ENCODE measurements at regions not wholly inside any gene's neighbourhood (a gene's known extent, or its start where the extent isn't known, plus 50 kb on each side); places are given as distances from the start of the nearest gene placed in this dataset.
A peak's percentile ranks its signal among the peaks of the same experiment; 100 is the strongest.
"Not testable (repeated sequence)": the region's sequence is repeated elsewhere in the genome, so short reads cannot be mapped to it uniquely, and the experiment has no call there.

DNA sequence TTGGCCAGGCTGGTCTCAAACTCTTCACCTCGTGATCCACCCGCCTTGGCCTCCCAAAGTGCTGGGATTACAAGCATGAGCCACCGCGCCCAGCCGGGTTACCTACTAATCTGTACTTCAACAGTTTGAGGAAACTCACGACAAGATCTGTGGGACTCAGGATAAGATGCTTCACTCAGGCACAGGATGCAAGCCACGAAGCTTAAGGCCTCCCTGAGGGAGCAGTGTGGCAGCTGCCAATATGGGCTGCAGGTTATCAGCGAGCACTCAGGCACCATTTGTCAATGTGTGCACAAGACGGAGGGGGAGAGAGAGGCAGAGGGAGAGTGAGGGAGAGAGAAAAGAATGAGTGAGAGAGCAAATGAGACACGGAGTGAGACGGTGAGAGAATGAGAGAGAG is 173.6 kb upstream of the RAB6C start:
- intact Hi-C loops (cut with DNase I) = no loop called here
- ATAC-seq = no peak
- TF ChIP-seq, protein P1, sequence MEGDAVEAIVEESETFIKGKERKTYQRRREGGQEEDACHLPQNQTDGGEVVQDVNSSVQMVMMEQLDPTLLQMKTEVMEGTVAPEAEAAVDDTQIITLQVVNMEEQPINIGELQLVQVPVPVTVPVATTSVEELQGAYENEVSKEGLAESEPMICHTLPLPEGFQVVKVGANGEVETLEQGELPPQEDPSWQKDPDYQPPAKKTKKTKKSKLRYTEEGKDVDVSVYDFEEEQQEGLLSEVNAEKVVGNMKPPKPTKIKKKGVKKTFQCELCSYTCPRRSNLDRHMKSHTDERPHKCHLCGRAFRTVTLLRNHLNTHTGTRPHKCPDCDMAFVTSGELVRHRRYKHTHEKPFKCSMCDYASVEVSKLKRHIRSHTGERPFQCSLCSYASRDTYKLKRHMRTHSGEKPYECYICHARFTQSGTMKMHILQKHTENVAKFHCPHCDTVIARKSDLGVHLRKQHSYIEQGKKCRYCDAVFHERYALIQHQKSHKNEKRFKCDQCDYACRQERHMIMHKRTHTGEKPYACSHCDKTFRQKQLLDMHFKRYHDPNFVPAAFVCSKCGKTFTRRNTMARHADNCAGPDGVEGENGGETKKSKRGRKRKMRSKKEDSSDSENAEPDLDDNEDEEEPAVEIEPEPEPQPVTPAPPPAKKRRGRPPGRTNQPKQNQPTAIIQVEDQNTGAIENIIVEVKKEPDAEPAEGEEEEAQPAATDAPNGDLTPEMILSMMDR (IDR thresholded peaks at IDR 0.05) = no peak

GRCh38 chr2:129806317-129806716 is 173.1 kb upstream of the RAB6C start:
- H3K36me3 ChIP-seq = no peaks in the 10 kb centered on the region
- DNase-seq (no peak), ATAC-seq (no peak)
- peaks cover 0 to 17% of the 10 kb centered on the region in 2 donors for H3K27me3 ChIP-seq
- no peaks in the 10 kb centered on the region for H3K4me1 ChIP-seq
- no peaks in the 10 kb centered on the region for H3K9me3 ChIP-seq
- H3K27ac ChIP-seq = no peak overlapping the region
- H3K4me3 ChIP-seq = no peak overlapping the region
- intact Hi-C loops (cut with DNase I) = no loop called here
- TF ChIP-seq, protein P1 (IDR thresholded peaks at IDR 0.05) = no peak

More for the DNA sequence above, 173.6 kb upstream of the RAB6C start:
- no peaks in the 10 kb centered on the region for H3K36me3 ChIP-seq
- DNase-seq = no peak
- no peaks in the 10 kb centered on the region for H3K4me1 ChIP-seq
- no peak overlapping the region for H3K4me3 ChIP-seq
- peaks cover 0 to 13% of the 10 kb centered on the region in 2 donors for H3K27me3 ChIP-seq
- no peaks in the 10 kb centered on the region for H3K9me3 ChIP-seq
- no peak overlapping the region for H3K27ac ChIP-seq

GRCh38 chr2:129806990-129807389 is 172.5 kb upstream of the RAB6C start:
- no peaks in the 10 kb centered on the region for H3K36me3 ChIP-seq
- intact Hi-C loops (cut with DNase I) = no loop called here
- no peaks in the 10 kb centered on the region for H3K9me3 ChIP-seq
- no peak overlapping the region for H3K27ac ChIP-seq
- peak in 1 of 4 donors; percentile 61 for DNase-seq
- no peak for ATAC-seq
- peaks cover 0 to 22% of the 10 kb centered on the region in 2 donors for H3K27me3 ChIP-seq
- H3K4me1 ChIP-seq = no peaks in the 10 kb centered on the region
- no peak overlapping the region for H3K4me3 ChIP-seq
- TF ChIP-seq, protein P1 (IDR thresholded peaks at IDR 0.05) = no peak

DNA sequence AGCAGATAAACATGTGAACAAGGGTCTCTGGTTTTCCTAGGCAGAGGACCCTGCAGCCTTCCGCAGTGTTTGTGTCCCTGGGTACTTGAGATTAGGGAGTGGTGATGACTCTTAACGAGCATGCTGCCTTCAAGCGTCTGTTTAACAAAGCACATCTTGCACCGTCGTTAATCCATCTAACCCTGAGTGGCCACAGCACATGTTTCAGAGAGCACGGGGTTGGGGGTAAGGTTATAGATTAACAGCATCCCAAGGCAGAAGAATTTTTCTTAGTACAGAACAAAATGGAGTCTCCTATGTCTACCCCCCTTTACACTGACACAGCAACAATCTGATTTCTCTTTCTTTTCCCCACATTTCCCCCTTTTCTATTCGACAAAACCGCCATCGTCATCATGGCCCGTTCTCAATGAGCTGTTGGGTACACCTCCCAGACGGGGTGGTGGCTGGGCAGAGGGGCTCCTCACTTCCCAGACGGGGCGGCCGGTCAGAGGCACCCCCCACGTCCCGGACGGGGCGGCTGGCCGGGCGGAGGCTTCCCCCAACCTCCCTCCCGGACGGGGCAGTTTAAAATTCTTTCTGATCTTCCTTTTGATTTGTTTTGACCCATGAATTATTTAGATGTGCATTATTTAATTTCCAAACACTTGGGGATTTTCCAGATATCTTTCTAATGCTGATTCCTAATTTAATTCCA is 171.7 kb upstream of the RAB6C start:
- H3K4me1 ChIP-seq; H3K9me3 ChIP-seq; H3K36me3 ChIP-seq; H3K4me3 ChIP-seq; intact Hi-C loops (cut with DNase I); H3K27ac ChIP-seq; ATAC-seq: not testable (repeated sequence)
- peaks cover 0 to 22% of the 10 kb centered on the region in 2 donors for H3K27me3 ChIP-seq
- DNase-seq = peak in 1 of 4 donors; percentile 62

DNA sequence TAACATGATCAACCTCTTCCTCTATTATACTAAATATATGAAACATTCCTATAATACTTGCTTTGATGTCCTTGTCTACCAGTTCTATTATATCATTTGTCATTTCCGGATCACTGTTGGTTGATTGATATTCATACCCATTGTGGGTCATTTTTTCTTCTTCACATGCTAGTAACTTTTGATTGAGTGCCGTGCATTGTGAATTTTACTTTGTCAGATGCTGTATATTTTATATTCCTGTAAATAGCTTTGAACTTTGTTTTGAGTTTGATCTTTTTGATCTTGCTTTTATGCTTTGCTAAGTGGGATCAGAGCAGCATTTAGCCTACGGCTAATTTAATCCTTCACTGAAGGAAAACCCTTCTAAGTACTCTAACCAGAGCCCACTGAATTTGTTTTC is 168.9 kb upstream of the RAB6C start:
- ATAC-seq (no peak), DNase-seq (no peak)
- intact Hi-C loops (cut with DNase I) = no loop called here
- Histone ChIP-seq H3K4me1 (peaks cover 0 to 6% of the 10 kb centered on the region in 2 donors), H3K9me3 (peaks cover 0 to 8% of the 10 kb centered on the region in 2 donors), H3K36me3 (no peaks in the 10 kb centered on the region), H3K4me3 (no peak overlapping the region), H3K27ac (no peak overlapping the region), H3K27me3 (peaks cover 0 to 12% of the 10 kb centered on the region in 2 donors)
- TF ChIP-seq, protein P1 (IDR thresholded peaks at IDR 0.05) = no peak

DNA sequence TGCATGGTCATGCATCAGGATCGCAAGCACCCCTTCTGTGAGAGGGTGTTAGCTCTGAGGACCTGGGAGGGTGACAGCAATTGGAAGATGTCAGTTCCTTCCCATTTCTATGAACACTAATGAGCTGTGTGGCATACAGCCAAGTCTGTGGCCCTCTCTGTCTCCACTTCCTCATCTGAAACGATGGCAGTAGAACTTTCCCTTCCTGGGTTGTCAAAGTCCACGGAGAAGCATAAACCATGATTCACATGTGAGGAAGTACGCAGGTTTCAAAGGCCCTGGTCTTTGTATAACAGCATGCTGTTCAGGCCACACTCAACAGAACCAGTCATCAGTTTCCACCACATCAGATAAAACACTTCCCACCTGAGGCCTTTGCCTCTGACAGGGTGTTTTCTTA is 167.4 kb upstream of the RAB6C start:
- peaks cover 0 to 6% of the 10 kb centered on the region in 2 donors for H3K4me1 ChIP-seq
- no peaks in the 10 kb centered on the region for H3K36me3 ChIP-seq
- no peak overlapping the region for H3K27ac ChIP-seq
- peaks cover 0 to 10% of the 10 kb centered on the region in 2 donors for H3K9me3 ChIP-seq
- peak in 2 of 4 donors; percentile 24 to 83 for DNase-seq
- intact Hi-C loops (cut with DNase I) = no loop called here
- ATAC-seq = peak; percentile 79
- no peak overlapping the region for H3K4me3 ChIP-seq
- TF ChIP-seq, protein P1 (IDR thresholded peaks at IDR 0.05) = no peak
- peaks cover 0 to 12% of the 10 kb centered on the region in 2 donors for H3K27me3 ChIP-seq
